HG03095 (cell line): ENCODE measurements at regions not wholly inside any gene's neighbourhood (a gene's known extent, or its start where the extent isn't known, plus 50 kb on each side); places are given as distances from the start of the nearest gene placed in this dataset.
"Not testable (repeated sequence)": the region's sequence is repeated elsewhere in the genome, so short reads cannot be mapped to it uniquely, and the experiment has no call there.

Source experiments
- ATAC-seq: cut with Tn5 transposase; IDR thresholded peaks from one replicate; pipeline ENCODE4 v1.9.1; 2021; ENCODE audit warnings: moderate library complexity; ENCODE audit not compliant: unreplicated experiment

GRCh38 chrX:137878401-137878800 lies 312.5 kb downstream of the ZIC3 start:
- ATAC-seq, result no peak

DNA sequence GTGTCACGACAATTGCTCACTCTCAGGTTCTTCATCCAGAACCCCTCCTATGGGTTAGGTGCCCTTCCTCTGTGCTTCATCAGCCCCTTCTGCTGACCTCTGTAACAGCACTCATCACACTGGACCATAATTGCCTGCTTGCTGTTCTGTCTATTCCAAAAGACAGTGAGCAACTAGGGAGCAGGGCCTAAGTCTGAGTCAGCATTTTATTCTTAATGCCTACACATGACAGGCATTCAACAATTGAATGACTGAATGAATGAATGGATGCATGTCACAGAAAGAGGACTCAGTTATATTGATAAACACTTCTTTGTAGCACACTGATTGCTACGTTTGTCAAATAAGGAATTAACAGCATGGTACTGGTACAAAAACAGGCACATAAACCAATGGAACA lies 317.0 kb downstream of the ZIC3 start:
- ATAC-seq, result no peak

DNA sequence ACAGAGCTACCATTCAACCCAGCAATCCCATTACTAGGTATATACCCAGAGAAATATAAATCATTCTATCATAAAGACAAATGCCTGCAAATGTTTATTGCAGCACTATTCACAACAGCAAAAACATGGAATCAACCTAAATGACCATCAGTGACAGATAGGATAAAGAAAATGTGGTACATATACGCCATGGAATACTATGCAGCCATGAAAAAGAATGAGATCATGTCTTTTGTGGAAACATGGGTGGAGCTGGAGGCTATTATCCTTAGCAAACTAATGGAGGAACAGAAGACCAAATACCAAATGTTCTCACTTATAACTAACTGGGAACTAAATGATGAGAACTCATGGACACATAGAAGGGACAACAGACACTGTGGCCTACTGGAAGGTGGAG lies 318.9 kb downstream of the ZIC3 start:
- ATAC-seq, result not testable (repeated sequence)

- no peak for ATAC-seq
These were observed 325.5 kb downstream of the ZIC3 start for GRCh38 chrX:137891431-137891830.

DNA sequence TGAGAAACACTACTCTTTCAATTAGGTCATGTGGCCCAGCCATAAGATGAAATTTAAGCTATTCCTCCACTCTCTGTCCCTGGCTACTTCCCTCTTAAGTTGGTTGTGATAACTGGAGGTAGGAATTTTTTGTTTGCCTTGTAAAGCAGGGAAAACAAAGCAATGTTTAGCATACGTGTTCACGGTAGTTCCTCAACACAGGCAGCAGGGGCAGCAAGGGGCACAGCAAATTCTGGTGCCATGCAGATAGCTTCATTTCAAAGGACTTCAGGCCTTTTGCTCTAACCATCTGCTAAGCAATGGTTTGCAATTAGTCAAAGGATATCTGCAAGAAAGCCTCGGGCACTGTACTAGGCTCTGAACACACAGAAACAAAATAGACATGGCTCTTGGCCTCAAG lies 330.2 kb downstream of the ZIC3 start:
- no peak for ATAC-seq

DNA sequence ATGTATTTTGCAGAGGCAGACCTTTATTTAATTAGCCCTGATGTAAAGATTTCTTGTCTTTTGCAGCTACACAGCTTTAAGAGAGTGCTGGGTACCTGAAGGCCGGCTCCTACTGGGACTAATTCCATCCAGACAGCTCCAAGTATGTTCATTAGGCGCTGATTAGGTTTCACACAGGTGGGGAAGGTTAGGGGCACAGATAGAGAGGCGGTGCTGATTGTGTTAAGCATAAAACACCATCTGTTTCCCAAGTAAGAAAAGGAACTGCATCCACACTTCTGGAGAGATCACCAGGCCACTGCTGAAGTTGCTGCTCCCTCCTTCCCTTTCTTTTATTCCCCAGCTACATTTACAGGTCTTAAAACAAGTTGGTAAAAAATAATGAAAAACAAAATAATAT lies 349.5 kb downstream of the ZIC3 start:
- ATAC-seq, result no peak

GRCh38 chrX:137916090-137916746 lies 350.3 kb downstream of the ZIC3 start:
- ATAC-seq, result no peak

- no peak for ATAC-seq
These were observed 360.2 kb downstream of the ZIC3 start for GRCh38 chrX:137926090-137926489.

- ATAC-seq, result no peak
These were observed 364.0 kb downstream of the ZIC3 start for GRCh38 chrX:137929951-137930350.

DNA sequence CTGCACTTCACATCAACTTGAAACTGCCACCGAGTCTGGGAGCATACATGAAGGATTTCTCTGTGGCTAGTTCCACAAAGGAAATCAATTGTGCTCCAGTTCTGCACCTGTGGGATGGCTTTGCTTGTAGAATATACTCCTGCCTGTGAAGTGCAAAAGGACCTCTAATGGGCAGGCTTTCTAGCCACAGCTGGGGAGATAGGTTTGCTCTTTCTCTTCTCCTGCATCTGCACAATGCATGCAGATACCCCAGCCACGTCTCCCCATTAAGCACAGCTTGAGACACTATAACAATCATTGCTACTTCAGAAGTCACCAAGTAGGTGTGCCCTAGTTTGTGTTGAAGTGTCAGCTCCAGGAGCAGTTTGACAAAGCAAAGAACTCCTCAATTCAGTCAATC lies 364.6 kb downstream of the ZIC3 start:
- ATAC-seq, result no peak

GRCh38 chrX:137934214-137934613 lies 368.3 kb downstream of the ZIC3 start:
- not testable (repeated sequence) for ATAC-seq

- ATAC-seq, result not testable (repeated sequence)
These were observed 369.0 kb downstream of the ZIC3 start for GRCh38 chrX:137934887-137935286.

DNA sequence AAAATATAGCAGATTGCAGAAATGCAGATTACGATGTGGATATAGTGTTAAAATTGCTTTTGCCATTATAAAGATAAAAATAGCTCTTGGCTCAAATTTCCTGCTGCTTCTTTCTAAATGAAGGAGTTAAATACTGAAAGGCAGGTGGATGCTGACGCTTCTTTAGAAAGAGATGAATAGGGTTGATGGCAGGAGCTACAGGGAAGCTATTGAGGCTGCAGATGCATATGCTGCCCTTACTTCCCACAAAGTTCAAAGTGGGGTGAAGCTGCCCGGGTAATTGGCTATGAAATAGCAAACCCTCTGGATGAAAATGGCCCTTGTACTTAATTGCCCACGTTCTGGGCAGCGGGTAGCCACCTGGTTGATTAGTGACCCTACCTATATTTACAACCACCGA lies 379.5 kb downstream of the ZIC3 start:
- no peak for ATAC-seq

DNA sequence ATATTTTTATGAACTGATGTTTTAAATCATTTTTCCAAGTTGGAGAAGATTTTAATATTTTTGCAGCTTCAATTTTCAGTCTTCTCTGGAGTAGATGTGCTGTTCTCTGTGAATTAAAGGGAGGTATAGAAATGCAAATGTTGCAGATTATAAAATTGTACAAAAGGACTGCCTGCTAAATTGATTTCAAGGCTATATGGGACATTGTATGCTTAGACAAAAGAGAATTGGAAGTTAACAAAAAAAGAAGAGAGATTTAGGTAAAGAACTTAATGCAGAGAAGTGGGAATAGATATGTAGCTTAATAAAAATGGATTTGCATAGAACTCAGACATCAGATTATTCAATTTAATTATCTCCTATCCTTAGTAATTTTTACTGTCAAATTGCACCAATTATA lies 403.3 kb downstream of the ZIC3 start:
- no peak for ATAC-seq

- no peak for ATAC-seq
These were observed 416.7 kb downstream of the ZIC3 start for GRCh38 chrX:137982472-137983172.

- no peak for ATAC-seq
These were observed 422.5 kb downstream of the ZIC3 start for GRCh38 chrX:137988470-137988869.

DNA sequence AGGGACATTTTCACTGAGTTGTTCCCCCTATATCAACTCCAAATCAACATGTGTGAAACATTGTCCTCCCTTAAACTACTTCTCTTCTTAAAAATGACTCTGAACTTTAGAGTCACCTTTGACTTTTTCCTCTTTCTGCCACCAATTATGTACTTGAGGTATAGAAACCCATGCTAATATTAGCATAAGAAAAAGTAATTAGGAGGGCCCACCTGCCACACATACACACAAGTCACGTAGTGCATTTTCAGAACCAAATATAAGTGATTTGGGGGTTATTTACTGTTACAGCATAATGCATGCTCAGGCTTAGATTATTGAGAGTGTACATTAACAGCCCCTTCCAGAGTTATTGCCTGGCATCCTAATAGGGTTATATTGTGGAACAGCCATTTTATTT lies 432.7 kb downstream of the ZIC3 start:
- ATAC-seq, result no peak

DNA sequence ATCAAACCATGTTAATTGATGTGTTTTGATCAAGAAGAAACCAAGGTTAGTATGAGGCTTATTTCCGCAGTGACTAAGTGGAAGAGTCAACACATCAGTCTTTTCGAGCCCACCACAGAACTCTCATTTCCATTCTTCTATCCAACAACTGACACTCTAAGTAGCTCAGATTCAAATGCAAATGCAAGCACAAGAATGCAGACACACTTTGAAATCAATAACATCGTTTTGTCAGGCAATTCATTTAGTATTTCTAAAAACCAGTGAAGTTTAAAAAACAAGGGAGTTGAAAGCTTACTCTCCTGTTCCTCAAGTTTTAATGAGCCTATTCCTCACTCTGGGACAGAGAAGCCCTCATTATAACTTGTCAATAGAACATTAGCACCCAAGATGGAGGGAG lies 433.1 kb downstream of the ZIC3 start:
- ATAC-seq, result no peak

GRCh38 chrX:137999552-137999951 lies 433.6 kb downstream of the ZIC3 start:
- no peak for ATAC-seq

GRCh38 chrX:138001226-138001625 lies 435.3 kb downstream of the ZIC3 start:
- ATAC-seq, result no peak

GRCh38 chrX:138006180-138006579 lies 440.3 kb downstream of the ZIC3 start:
- ATAC-seq, result no peak

DNA sequence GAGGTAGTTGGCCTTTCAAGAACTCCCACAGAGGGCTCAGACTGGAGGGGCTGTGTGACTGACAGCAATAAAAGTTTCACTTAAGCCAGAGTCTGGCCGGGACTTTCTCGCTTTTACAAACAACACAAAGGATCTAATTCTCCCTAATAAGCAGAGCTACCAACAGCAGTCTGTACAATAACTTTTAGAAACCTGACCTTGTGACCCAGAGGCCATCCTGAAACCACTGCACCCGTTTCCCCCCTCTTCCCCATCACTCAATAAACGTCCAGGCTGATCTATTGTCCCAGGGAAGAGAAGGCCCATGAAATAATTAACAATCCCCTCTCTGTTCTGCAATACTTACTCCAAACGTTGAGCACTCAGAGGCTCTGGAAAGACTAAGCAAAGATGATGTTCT lies 442.4 kb downstream of the ZIC3 start:
- ATAC-seq, result no peak

GRCh38 chrX:138011468-138011867 lies 445.5 kb downstream of the ZIC3 start:
- no peak for ATAC-seq
